ENCODE measurements at regions not wholly inside any gene's neighbourhood (a gene's known extent, or its start where the extent isn't known, plus 50 kb on each side); places are given as distances from the start of the nearest gene placed in this dataset.

DNA sequence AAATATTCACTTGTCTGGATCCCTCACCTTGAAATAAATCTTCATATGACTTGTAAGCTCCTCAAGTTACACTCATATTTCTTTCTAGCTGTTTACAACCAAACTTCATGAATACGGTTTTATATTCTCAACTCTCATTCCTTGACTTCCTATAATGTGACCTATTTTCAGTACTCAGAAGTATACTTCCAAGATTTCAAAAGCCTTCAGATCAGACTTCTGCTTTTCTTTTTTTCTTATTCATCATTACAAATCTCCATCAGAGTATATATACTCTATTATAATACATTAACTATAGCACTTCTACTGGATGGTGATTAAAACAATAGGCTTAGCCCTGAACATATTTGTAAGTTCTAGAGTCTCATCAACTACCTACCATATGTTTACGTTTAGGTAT, 123.6 kb upstream of the ALCAM start:
- ATAC-seq (no peak), DNase-seq (no peak)
- Histone ChIP-seq H3K27me3 (no peaks in the 10 kb centered on the region), H3K4me3 (no peak overlapping the region), H3K9me3 (no peaks in the 10 kb centered on the region), H3K4me1 (no peaks in the 10 kb centered on the region), H3K36me3 (no peaks in the 10 kb centered on the region), H3K27ac (no peak overlapping the region)
- no peak for TF ChIP-seq POLR2A (IDR thresholded peaks at IDR 0.05)
- TF ChIP-seq, protein P1, sequence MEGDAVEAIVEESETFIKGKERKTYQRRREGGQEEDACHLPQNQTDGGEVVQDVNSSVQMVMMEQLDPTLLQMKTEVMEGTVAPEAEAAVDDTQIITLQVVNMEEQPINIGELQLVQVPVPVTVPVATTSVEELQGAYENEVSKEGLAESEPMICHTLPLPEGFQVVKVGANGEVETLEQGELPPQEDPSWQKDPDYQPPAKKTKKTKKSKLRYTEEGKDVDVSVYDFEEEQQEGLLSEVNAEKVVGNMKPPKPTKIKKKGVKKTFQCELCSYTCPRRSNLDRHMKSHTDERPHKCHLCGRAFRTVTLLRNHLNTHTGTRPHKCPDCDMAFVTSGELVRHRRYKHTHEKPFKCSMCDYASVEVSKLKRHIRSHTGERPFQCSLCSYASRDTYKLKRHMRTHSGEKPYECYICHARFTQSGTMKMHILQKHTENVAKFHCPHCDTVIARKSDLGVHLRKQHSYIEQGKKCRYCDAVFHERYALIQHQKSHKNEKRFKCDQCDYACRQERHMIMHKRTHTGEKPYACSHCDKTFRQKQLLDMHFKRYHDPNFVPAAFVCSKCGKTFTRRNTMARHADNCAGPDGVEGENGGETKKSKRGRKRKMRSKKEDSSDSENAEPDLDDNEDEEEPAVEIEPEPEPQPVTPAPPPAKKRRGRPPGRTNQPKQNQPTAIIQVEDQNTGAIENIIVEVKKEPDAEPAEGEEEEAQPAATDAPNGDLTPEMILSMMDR (IDR thresholded peaks at IDR 0.05), result no peak
- WGBS, 4 donors, result 85 to 88% (median 86%) methylated on average over 2 of the region's 2 CpGs
- intact Hi-C loops (cut with DNase I), result no loop called here

DNA sequence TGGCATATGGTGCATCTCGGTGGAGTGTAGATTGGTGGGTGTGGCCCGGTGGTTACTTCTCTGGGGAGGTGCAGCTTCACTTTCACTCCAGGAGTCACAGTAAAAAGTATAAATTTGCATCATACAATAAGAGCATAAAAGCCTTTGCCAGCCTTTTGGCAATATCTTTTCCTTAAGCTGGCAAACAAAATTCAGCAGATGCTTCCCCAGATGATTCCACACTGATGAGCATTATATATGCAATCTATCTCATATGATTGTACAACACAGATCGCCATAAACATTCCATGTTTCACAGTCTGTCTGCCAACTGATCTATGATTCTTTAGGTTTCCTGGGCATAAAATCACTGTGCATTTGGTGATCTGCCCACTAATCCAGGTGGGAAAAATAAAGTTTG, 120.2 kb upstream of the ALCAM start:
- TF ChIP-seq, protein P1 (IDR thresholded peaks at IDR 0.05), result no peak
- no peak for TF ChIP-seq POLR2A (IDR thresholded peaks at IDR 0.05)
- WGBS, 4 donors, result 76 to 92% (median 78%) methylated on average over 3 of the region's 3 CpGs
- Histone ChIP-seq H3K4me3 (no peak overlapping the region), H3K36me3 (no peaks in the 10 kb centered on the region), H3K4me1 (no peaks in the 10 kb centered on the region), H3K9me3 (peaks cover 0 to 7% (median 0%) of the 10 kb centered on the region in 12 donors), H3K27ac (no peak overlapping the region), H3K27me3 (no peaks in the 10 kb centered on the region)
- no peak for ATAC-seq
- no peak for DNase-seq
- intact Hi-C loops (cut with DNase I), result no loop called here

DNA sequence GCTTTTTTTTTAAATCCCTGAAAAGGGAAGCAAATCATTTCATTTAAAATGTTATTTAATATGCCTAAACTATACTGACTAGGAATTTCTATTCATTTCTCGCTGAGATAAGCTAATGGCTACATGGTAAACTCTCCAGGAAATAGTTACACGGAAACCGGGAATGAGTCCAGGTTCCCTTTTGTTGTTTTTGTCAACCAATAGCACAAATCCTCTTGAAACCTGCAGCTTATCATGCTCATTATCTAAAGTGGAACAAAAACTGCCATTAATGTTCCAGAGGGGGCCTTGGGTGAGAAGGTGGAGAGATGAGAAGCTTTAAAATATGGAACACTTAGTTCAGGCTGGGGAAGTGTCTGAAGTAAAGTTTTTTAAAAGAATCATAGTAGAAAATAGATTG, 113.5 kb upstream of the ALCAM start:
- H3K36me3 ChIP-seq, result no peaks in the 10 kb centered on the region
- no peak overlapping the region for H3K27ac ChIP-seq
- ATAC-seq (no peak), DNase-seq (no peak)
- H3K9me3 ChIP-seq, result peaks cover 0 to 8% (median 0%) of the 10 kb centered on the region in 12 donors
- no peak for TF ChIP-seq POLR2A (IDR thresholded peaks at IDR 0.05)
- TF ChIP-seq, protein P1 (IDR thresholded peaks at IDR 0.05), result no peak
- intact Hi-C loops (cut with DNase I), result no loop called here
- no peaks in the 10 kb centered on the region for H3K4me1 ChIP-seq
- 37 to 54% (median 44%) methylated on average over 3 of the region's 3 CpGs for whole genome bisulfite sequencing, 4 donors
- H3K4me3 ChIP-seq, result no peak overlapping the region
- no peaks in the 10 kb centered on the region for H3K27me3 ChIP-seq

DNA sequence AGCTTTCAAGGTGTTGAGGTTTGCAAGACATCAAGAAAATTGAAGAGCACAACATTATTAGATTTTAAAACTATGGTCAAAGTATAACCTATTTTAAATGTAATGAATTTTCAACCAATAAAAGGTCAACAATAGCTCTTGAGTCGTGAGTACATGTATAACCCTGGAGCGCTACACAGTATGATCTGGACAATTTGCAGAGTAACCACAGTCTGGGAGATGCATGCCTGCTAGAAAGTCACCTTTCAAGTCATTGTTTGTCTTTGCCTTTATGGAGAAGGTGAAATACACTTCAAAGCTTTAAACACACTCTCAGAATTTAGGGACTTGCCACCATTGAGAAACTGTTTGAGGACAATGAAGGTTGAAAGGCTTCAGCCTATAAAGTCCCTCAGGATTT, 112.6 kb upstream of the ALCAM start:
- DNase-seq (no peak), ATAC-seq (no peak)
- no peak overlapping the region for H3K27ac ChIP-seq
- H3K9me3 ChIP-seq, result peaks cover 0 to 8% (median 0%) of the 10 kb centered on the region in 12 donors
- no peak for TF ChIP-seq POLR2A (IDR thresholded peaks at IDR 0.05)
- TF ChIP-seq, protein P1 (IDR thresholded peaks at IDR 0.05), result no peak
- no peaks in the 10 kb centered on the region for H3K36me3 ChIP-seq
- H3K4me1 ChIP-seq, result no peaks in the 10 kb centered on the region
- no peak overlapping the region for H3K4me3 ChIP-seq
- intact Hi-C loops (cut with DNase I), result no loop called here
- H3K27me3 ChIP-seq, result no peaks in the 10 kb centered on the region
- WGBS, 4 donors, result 91 to 96% (median 94%) methylated on average over 2 of the region's 2 CpGs
